ENCODE measurements at regions not wholly inside any gene's neighbourhood (a gene's known extent, or its start where the extent isn't known, plus 50 kb on each side); places are given as distances from the start of the nearest gene placed in this dataset.

DNA sequence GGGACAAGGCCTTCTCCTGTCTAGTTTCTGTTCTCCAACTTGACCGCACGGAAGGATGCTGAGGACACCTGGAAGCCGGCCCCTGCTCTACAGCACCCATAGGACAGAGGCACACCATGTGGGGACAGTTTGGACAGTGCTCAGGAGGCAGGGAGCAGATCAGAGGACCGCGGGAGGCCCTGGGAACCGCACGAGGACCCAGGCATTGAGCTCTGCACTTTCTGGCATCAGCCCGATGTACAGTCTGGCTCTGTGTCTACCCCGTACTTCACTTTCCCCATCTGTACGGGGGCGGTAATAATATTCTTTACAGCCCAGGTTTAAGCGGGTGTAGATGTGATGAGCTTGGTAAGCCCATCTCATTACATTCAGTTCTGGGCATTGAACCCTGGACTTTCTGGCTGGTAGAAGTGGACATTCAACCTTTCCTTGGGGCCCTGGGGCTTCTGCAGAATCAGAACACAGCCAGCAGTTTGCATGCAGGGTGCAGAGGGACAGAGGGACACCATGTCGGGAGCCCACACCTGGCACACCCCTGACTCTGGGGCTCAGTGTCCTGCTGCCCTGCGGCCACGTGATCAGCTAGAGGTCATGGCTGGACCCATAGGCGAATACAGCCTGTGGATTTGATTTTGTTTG lies 258.7 kb downstream of the SEC14L1 start:
- TF ChIP-seq POLR2A (IDR thresholded peaks at IDR 0.05) (no peak), EP300 (IDR thresholded peaks at IDR 0.05) (no peak)
- TF ChIP-seq, protein P1, sequence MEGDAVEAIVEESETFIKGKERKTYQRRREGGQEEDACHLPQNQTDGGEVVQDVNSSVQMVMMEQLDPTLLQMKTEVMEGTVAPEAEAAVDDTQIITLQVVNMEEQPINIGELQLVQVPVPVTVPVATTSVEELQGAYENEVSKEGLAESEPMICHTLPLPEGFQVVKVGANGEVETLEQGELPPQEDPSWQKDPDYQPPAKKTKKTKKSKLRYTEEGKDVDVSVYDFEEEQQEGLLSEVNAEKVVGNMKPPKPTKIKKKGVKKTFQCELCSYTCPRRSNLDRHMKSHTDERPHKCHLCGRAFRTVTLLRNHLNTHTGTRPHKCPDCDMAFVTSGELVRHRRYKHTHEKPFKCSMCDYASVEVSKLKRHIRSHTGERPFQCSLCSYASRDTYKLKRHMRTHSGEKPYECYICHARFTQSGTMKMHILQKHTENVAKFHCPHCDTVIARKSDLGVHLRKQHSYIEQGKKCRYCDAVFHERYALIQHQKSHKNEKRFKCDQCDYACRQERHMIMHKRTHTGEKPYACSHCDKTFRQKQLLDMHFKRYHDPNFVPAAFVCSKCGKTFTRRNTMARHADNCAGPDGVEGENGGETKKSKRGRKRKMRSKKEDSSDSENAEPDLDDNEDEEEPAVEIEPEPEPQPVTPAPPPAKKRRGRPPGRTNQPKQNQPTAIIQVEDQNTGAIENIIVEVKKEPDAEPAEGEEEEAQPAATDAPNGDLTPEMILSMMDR (IDR thresholded peaks at IDR 0.05), result no peak
- intact Hi-C loops (cut with DNase I), result no loop called here
- Histone ChIP-seq H3K27ac (no peak overlapping the region), H3K27me3 (no peaks in the 10 kb centered on the region), H3K36me3 (no peaks in the 10 kb centered on the region), H3K9me3 (no peaks in the 10 kb centered on the region), H3K4me1 (ENCODE audit: insufficient read depth) (peaks cover 7% of the 10 kb centered on the region), H3K4me3 (no peak overlapping the region)
- 83 to 86% (median 85%) methylated on average over 15 to 16 of the region's 16 CpGs for WGBS, 3 donors
- DNase-seq, result no peak

DNA sequence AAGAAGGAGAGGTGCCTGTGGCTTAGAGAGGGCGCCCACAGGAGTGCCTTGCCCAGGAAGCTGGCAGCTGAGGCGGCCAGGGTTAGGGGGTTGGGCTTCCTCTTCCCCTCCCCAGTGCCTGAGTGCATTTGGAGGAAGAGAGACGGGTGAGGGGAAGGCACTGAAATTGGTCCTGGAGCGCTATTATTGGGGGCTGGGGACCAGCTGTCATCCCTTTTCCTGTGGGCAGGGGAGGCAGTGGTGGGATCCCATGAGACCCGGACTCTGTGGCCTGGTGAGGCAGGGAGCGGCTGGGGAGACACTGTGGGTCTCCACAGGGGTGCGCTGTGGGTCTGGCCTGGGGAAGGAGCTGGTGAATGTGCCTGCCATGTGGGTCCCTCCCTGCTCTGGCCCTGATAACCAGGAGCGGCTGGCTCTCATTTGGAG lies 259.7 kb downstream of the SEC14L1 start:
- WGBS, 3 donors, result 73 to 77% (median 76%) methylated on average over 8 of the region's 8 CpGs
- Histone ChIP-seq H3K27ac (no peak overlapping the region), H3K4me1 (ENCODE audit: insufficient read depth) (peaks cover 6% of the 10 kb centered on the region), H3K27me3 (no peaks in the 10 kb centered on the region), H3K36me3 (no peaks in the 10 kb centered on the region), H3K9me3 (no peaks in the 10 kb centered on the region), H3K4me3 (no peak overlapping the region)
- intact Hi-C loops (cut with DNase I), result no loop called here
- TF ChIP-seq POLR2A (IDR thresholded peaks at IDR 0.05), result no peak
- no peak for TF ChIP-seq EP300 (IDR thresholded peaks at IDR 0.05)
- TF ChIP-seq, protein P1 (IDR thresholded peaks at IDR 0.05), result no peak
- DNase-seq, result peak in 1 of 5 donors; percentile 32

DNA sequence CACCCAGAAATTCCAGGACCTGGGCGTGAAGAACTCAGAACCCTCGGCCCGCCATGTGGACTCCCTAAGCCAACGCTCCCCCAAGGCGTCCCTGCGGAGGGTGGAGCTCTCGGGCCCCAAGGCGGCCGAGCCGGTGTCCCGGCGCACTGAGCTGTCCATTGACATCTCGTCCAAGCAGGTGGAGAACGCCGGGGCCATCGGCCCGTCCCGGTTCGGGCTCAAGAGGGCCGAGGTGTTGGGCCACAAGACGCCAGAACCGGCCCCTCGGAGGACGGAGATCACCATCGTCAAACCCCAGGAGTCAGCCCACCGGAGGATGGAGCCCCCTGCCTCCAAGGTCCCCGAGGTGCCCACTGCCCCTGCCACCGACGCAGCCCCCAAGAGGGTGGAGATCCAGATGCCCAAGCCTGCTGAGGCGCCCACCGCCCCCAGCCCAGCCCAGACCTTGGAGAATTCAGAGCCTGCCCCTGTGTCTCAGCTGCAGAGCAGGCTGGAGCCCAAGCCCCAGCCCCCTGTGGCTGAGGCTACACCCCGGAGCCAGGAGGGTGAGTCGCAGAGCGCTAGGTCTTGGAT lies 261.5 kb downstream of the SEC14L1 start:
- Histone ChIP-seq H3K27me3 (no peaks in the 10 kb centered on the region), H3K4me1 (ENCODE audit: insufficient read depth) (peaks cover 6% of the 10 kb centered on the region)

DNA sequence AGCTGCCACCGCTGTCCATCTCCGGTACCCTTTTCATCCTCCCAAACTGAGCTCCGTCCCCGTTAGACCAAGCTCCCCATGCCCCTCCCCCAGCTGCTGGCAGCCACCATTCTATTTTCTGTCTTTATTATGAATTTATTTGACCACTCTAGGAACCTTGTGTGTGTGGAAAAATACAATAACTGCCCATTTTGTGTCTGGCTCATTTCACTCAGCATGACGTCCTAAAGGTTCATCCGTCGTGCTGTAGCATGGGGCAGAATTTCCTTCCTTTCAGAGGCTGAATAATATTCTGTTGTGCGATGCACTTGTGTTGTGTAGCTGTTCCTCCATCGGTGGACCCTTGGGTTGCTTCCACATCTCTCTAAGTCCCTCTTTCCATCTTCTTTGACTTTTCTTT lies 263.1 kb downstream of the SEC14L1 start:
- no peak overlapping the region for H3K4me3 ChIP-seq
- 73 to 78% (median 77%) methylated on average over 9 of the region's 9 CpGs for WGBS, 3 donors
- intact Hi-C loops (cut with DNase I), result no loop called here
- TF ChIP-seq, protein P1 (IDR thresholded peaks at IDR 0.05), result no peak
- TF ChIP-seq POLR2A (IDR thresholded peaks at IDR 0.05) (no peak), EP300 (IDR thresholded peaks at IDR 0.05) (no peak)
- H3K4me1 ChIP-seq (ENCODE audit: insufficient read depth), result peaks cover 14% of the 10 kb centered on the region
- no peaks in the 10 kb centered on the region for H3K9me3 ChIP-seq
- no peaks in the 10 kb centered on the region for H3K36me3 ChIP-seq
- DNase-seq, result no peak
- no peaks in the 10 kb centered on the region for H3K27me3 ChIP-seq
- no peak overlapping the region for H3K27ac ChIP-seq

More for the DNA sequence above, 261.5 kb downstream of the SEC14L1 start:
- TF ChIP-seq, protein P1 (IDR thresholded peaks at IDR 0.05), result no peak
- no peak for TF ChIP-seq POLR2A (IDR thresholded peaks at IDR 0.05)
- WGBS, 3 donors, result 88 to 93% (median 92%) methylated on average over 25 to 34 of the region's 34 CpGs
- Histone ChIP-seq H3K9me3 (no peaks in the 10 kb centered on the region), H3K36me3 (no peaks in the 10 kb centered on the region), H3K27ac (no peak overlapping the region), H3K4me3 (no peak overlapping the region)
- no peak for DNase-seq
- intact Hi-C loops (cut with DNase I), result no loop called here
